Stimulated activated CD4-positive, alpha-beta T cell treated with anti-CD3 and anti-CD28 coated beads, Interleukin-12 subunit alpha, Interleukin-12 subunit beta, amount 100 ng/mL, for 24 hours (primary cell): ENCODE measurements at regions not wholly inside any gene's neighbourhood (a gene's known extent, or its start where the extent isn't known, plus 50 kb on each side); places are given as distances from the start of the nearest gene placed in this dataset.
"Not testable (repeated sequence)": the region's sequence is repeated elsewhere in the genome, so short reads cannot be mapped to it uniquely, and the experiment has no call there.

Experiments used
- DNase-seq, 2 experiments: peaks; one replicate each; pipeline ENCODE4 v3.0.0-alpha.2; 2020; ENCODE audit warnings: low read depth in 2 of 2

GRCh38 chr17:71519285-71519684 lies 601.5 kb upstream of the SOX9 start:
- DNase-seq, result no peak

GRCh38 chr17:71521724-71522123 lies 599.1 kb upstream of the SOX9 start:
- no peak for DNase-seq

- no peak for DNase-seq
Observed at GRCh38 chr17:71522383-71522782, 598.4 kb upstream of the SOX9 start.

GRCh38 chr17:71527311-71527710 lies 593.5 kb upstream of the SOX9 start:
- no peak for DNase-seq

GRCh38 chr17:71528210-71528609 lies 592.6 kb upstream of the SOX9 start:
- no peak for DNase-seq

- DNase-seq, result no peak
Observed at GRCh38 chr17:71530248-71530647, 590.6 kb upstream of the SOX9 start.

GRCh38 chr17:71535321-71535720 lies 585.5 kb upstream of the SOX9 start:
- no peak for DNase-seq

- DNase-seq, result no peak
Observed at GRCh38 chr17:71546419-71546818, 574.4 kb upstream of the SOX9 start.

GRCh38 chr17:71547904-71548303 lies 572.9 kb upstream of the SOX9 start:
- DNase-seq, result no peak

- DNase-seq, result no peak
Observed at GRCh38 chr17:71548540-71549190, 572.2 kb upstream of the SOX9 start.

GRCh38 chr17:71550675-71551074 lies 570.1 kb upstream of the SOX9 start:
- DNase-seq, result no peak

- DNase-seq, result no peak
Observed at GRCh38 chr17:71553381-71553780, 567.4 kb upstream of the SOX9 start.

GRCh38 chr17:71558901-71559300 lies 561.9 kb upstream of the SOX9 start:
- no peak for DNase-seq

GRCh38 chr17:71572343-71572742 lies 548.5 kb upstream of the SOX9 start:
- no peak for DNase-seq

GRCh38 chr17:71578446-71578845 lies 542.4 kb upstream of the SOX9 start:
- DNase-seq, result no peak

- DNase-seq, result no peak
Observed at GRCh38 chr17:71580220-71580619, 540.6 kb upstream of the SOX9 start.

- DNase-seq, result no peak
Observed at GRCh38 chr17:71585540-71585939, 535.3 kb upstream of the SOX9 start.

GRCh38 chr17:71592431-71592830 lies 528.4 kb upstream of the SOX9 start:
- DNase-seq, result no peak

- no peak for DNase-seq
Observed at GRCh38 chr17:71593078-71593477, 527.7 kb upstream of the SOX9 start.

- not testable (repeated sequence) for DNase-seq
Observed at GRCh38 chr17:71599583-71599982, 521.2 kb upstream of the SOX9 start.

- DNase-seq, result no peak
Observed at GRCh38 chr17:71600137-71600789, 520.6 kb upstream of the SOX9 start.

- DNase-seq, result no peak
Observed at GRCh38 chr17:71601894-71602504, 518.8 kb upstream of the SOX9 start.

GRCh38 chr17:71613996-71614395 lies 506.8 kb upstream of the SOX9 start:
- no peak for DNase-seq
